ENCODE measurements at regions not wholly inside any gene's neighbourhood (a gene's known extent, or its start where the extent isn't known, plus 50 kb on each side); places are given as distances from the start of the nearest gene placed in this dataset.
"Not testable (repeated sequence)": the region's sequence is repeated elsewhere in the genome, so short reads cannot be mapped to it uniquely, and the experiment has no call there.

- no peak for DNase-seq
Measured at GRCh38 chr3:4077950-4078349, 225.2 kb upstream of the SETMAR start.

- DNase-seq: no peak
Measured at GRCh38 chr3:4078903-4079302, 224.3 kb upstream of the SETMAR start.

- DNase-seq: no peak
Measured at GRCh38 chr3:4079339-4080195, 223.6 kb upstream of the SETMAR start.

GRCh38 chr3:4083225-4084015 lies 219.7 kb upstream of the SETMAR start:
- DNase-seq: no peak

GRCh38 chr3:4084271-4084670 lies 218.9 kb upstream of the SETMAR start:
- DNase-seq: no peak

- DNase-seq: not testable (repeated sequence)
Measured at GRCh38 chr3:4086662-4087061, 216.5 kb upstream of the SETMAR start.

GRCh38 chr3:4091786-4092185 lies 211.4 kb upstream of the SETMAR start:
- DNase-seq: no peak

- no peak for DNase-seq
Measured at GRCh38 chr3:4097801-4098200, 205.4 kb upstream of the SETMAR start.

GRCh38 chr3:4099607-4100006 lies 203.6 kb upstream of the SETMAR start:
- DNase-seq: no peak

- DNase-seq: no peak
Measured at GRCh38 chr3:4107430-4107829, 195.7 kb upstream of the SETMAR start.

- DNase-seq: no peak
Measured at GRCh38 chr3:4113811-4114522, 189.2 kb upstream of the SETMAR start.

- DNase-seq: no peak
Measured at GRCh38 chr3:4119119-4119518, 184.1 kb upstream of the SETMAR start.

- DNase-seq: no peak
Measured at GRCh38 chr3:4125576-4125975, 177.6 kb upstream of the SETMAR start.

- no peak for DNase-seq
Measured at GRCh38 chr3:4138150-4138785, 164.9 kb upstream of the SETMAR start.

- DNase-seq: no peak
Measured at GRCh38 chr3:4138786-4139431, 164.3 kb upstream of the SETMAR start.

GRCh38 chr3:4139462-4140140 lies 163.6 kb upstream of the SETMAR start:
- DNase-seq: no peak

GRCh38 chr3:4140921-4141320 lies 162.2 kb upstream of the SETMAR start:
- DNase-seq: no peak

- no peak for DNase-seq
Measured at GRCh38 chr3:4147556-4148118, 155.5 kb upstream of the SETMAR start.

GRCh38 chr3:4149296-4149695 lies 153.9 kb upstream of the SETMAR start:
- no peak for DNase-seq

- DNase-seq: no peak
Measured at GRCh38 chr3:4150816-4151215, 152.4 kb upstream of the SETMAR start.

GRCh38 chr3:4151859-4152258 lies 151.3 kb upstream of the SETMAR start:
- no peak for DNase-seq

GRCh38 chr3:4153771-4154170 lies 149.4 kb upstream of the SETMAR start:
- no peak for DNase-seq

Data from NCI-H345 (cell line).